ENCODE measurements at regions not wholly inside any gene's neighbourhood (a gene's known extent, or its start where the extent isn't known, plus 50 kb on each side); places are given as distances from the start of the nearest gene placed in this dataset.

DNA sequence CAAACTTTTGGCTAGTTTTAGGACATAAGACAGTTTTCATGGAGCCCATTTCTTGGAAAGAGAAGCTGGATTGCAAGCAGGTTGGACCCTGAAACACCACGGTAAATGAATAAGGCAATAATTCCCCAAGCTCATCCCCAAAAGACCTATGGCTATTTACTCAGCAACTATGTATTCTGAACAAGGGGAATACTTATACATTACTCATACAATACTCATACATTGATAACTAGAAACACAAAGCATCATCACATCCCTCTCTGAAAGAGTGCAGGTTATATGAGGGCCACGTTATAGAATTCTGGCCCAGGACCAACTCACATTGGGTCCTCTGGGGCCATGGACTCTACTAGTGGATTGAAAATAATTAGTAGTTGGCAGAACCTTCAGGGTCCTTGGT, 154.8 kb downstream of the TMX3 start:
- Histone ChIP-seq H3F3A (ENCODE audit: control insufficient read depth, insufficient read depth) (no peaks in the 10 kb centered on the region), H3K36me3 (ENCODE audit: control insufficient read depth, low read length) (no peaks in the 10 kb centered on the region), H3K4me1 (ENCODE audit: control insufficient read depth, low read length) (no peaks in the 10 kb centered on the region), H3K9me2 (replicated peaks; ENCODE audit: control insufficient read depth, low read length) (no peaks in the 10 kb centered on the region), H3K4me3 (ENCODE audit: low read length) (no peak overlapping the region), H3K79me2 (ENCODE audit: control insufficient read depth, low read length) (no peaks in the 10 kb centered on the region), H4K20me1 (ENCODE audit: control insufficient read depth, insufficient read depth, low read depth, low read length) (no peaks in the 10 kb centered on the region), H3K27me3 (ENCODE audit: control insufficient read depth, low read length) (no peaks in the 10 kb centered on the region), H3K27ac (ENCODE audit: low read depth, low read length) (no peak overlapping the region), H3K4me2 (ENCODE audit: low read length) (no peak overlapping the region), H3K9me3 (ENCODE audit: control insufficient read depth, insufficient read depth, low read length) (no peaks in the 10 kb centered on the region)
- TF ChIP-seq CTCF (IDR thresholded peaks at IDR 0.05; ENCODE audit: low read depth, low read length, poor library complexity, severe bottlenecking) (no peak), EZH2phosphoT487 (IDR thresholded peaks at IDR 0.05; ENCODE audit: borderline replicate concordance, low read length) (no peak)

- Histone ChIP-seq H3K4me2 (ENCODE audit: low read length) (no peak overlapping the region), H3K36me3 (ENCODE audit: control insufficient read depth, low read length) (no peaks in the 10 kb centered on the region), H3F3A (ENCODE audit: control insufficient read depth, insufficient read depth) (no peaks in the 10 kb centered on the region), H3K4me3 (ENCODE audit: low read length) (no peak overlapping the region), H3K4me1 (ENCODE audit: control insufficient read depth, low read length) (no peaks in the 10 kb centered on the region), H3K79me2 (ENCODE audit: control insufficient read depth, low read length) (no peaks in the 10 kb centered on the region), H3K9me2 (replicated peaks; ENCODE audit: control insufficient read depth, low read length) (no peaks in the 10 kb centered on the region), H3K27me3 (ENCODE audit: control insufficient read depth, low read length) (no peaks in the 10 kb centered on the region), H3K9me3 (ENCODE audit: control insufficient read depth, insufficient read depth, low read length) (no peaks in the 10 kb centered on the region), H3K27ac (ENCODE audit: low read depth, low read length) (no peak overlapping the region), H4K20me1 (ENCODE audit: control insufficient read depth, insufficient read depth, low read depth, low read length) (no peaks in the 10 kb centered on the region)
- TF ChIP-seq EZH2phosphoT487 (IDR thresholded peaks at IDR 0.05; ENCODE audit: borderline replicate concordance, low read length) (no peak), CTCF (IDR thresholded peaks at IDR 0.05; ENCODE audit: low read depth, low read length, poor library complexity, severe bottlenecking) (no peak)
Measured at GRCh38 chr18:68557183-68557582, 157.7 kb downstream of the TMX3 start.

- Histone ChIP-seq H3K4me3 (ENCODE audit: low read length) (no peak overlapping the region), H3F3A (ENCODE audit: control insufficient read depth, insufficient read depth) (no peaks in the 10 kb centered on the region), H4K20me1 (ENCODE audit: control insufficient read depth, insufficient read depth, low read depth, low read length) (no peaks in the 10 kb centered on the region), H3K27ac (ENCODE audit: low read depth, low read length) (no peak overlapping the region), H3K27me3 (ENCODE audit: control insufficient read depth, low read length) (no peaks in the 10 kb centered on the region), H3K9me3 (ENCODE audit: control insufficient read depth, insufficient read depth, low read length) (no peaks in the 10 kb centered on the region), H3K36me3 (ENCODE audit: control insufficient read depth, low read length) (no peaks in the 10 kb centered on the region), H3K9me2 (replicated peaks; ENCODE audit: control insufficient read depth, low read length) (no peaks in the 10 kb centered on the region), H3K4me1 (ENCODE audit: control insufficient read depth, low read length) (no peaks in the 10 kb centered on the region), H3K79me2 (ENCODE audit: control insufficient read depth, low read length) (no peaks in the 10 kb centered on the region), H3K4me2 (ENCODE audit: low read length) (no peak overlapping the region)
- TF ChIP-seq EZH2phosphoT487 (IDR thresholded peaks at IDR 0.05; ENCODE audit: borderline replicate concordance, low read length): no peak
Measured at GRCh38 chr18:68555879-68556301, 159.0 kb downstream of the TMX3 start.

GRCh38 chr18:68548904-68549870, 165.7 kb downstream of the TMX3 start:
- Histone ChIP-seq H4K20me1 (ENCODE audit: control insufficient read depth, insufficient read depth, low read depth, low read length) (no peaks in the 10 kb centered on the region), H3K36me3 (ENCODE audit: control insufficient read depth, low read length) (no peaks in the 10 kb centered on the region), H3K9me3 (ENCODE audit: control insufficient read depth, insufficient read depth, low read length) (no peaks in the 10 kb centered on the region), H3K27me3 (ENCODE audit: control insufficient read depth, low read length) (no peaks in the 10 kb centered on the region), H3K4me1 (ENCODE audit: control insufficient read depth, low read length) (no peaks in the 10 kb centered on the region), H3F3A (ENCODE audit: control insufficient read depth, insufficient read depth) (no peaks in the 10 kb centered on the region), H3K9me2 (replicated peaks; ENCODE audit: control insufficient read depth, low read length) (no peaks in the 10 kb centered on the region), H3K4me2 (ENCODE audit: low read length) (no peak overlapping the region), H3K4me3 (ENCODE audit: low read length) (no peak overlapping the region), H3K79me2 (ENCODE audit: control insufficient read depth, low read length) (no peaks in the 10 kb centered on the region), H3K27ac (ENCODE audit: low read depth, low read length) (no peak overlapping the region)
- TF ChIP-seq CTCF (IDR thresholded peaks at IDR 0.05; ENCODE audit: low read depth, low read length, poor library complexity, severe bottlenecking): no peak
- TF ChIP-seq EZH2phosphoT487 (IDR thresholded peaks at IDR 0.05; ENCODE audit: borderline replicate concordance, low read length): no peak
